SK-N-SH treated with all-trans-retinoic acid at 6 μM for 48 hours (cell line): ENCODE measurements at regions not wholly inside any gene's neighbourhood (a gene's known extent, or its start where the extent isn't known, plus 50 kb on each side); places are given as distances from the start of the nearest gene placed in this dataset.

Source experiments
- ATAC-seq: fragments of 200-7000 bp; cut with Tn5 transposase; 3 replicates; pipeline ENCODE4 v1.9.1; 2020; ENCODE audit warnings: mild to moderate bottlenecking, moderate library complexity
- BACH2 ChIP-seq: fragments of 250-450 bp; sonication (Bioruptor Pico); IDR thresholded peaks from 2 replicates; pipeline ENCODE4 v1.9.0; 2021; ENCODE audit warnings: mild to moderate bottlenecking, borderline replicate concordance
- GLIS3 ChIP-seq: fragments of 250-450 bp; sonication (Bioruptor Pico); IDR thresholded peaks from 2 replicates; pipeline ENCODE4 v1.5.0; 2020; ENCODE audit warnings: mild to moderate bottlenecking, moderate library complexity
- ISL1 ChIP-seq: fragments of 250-450 bp; sonication (Bioruptor Pico); IDR thresholded peaks from 2 replicates; pipeline ENCODE4 v2.1.2; 2022; ENCODE audit warnings: mild to moderate bottlenecking, moderate library complexity
- OSR1 ChIP-seq: fragments of 250-450 bp; sonication (Bioruptor Pico); IDR thresholded peaks from 2 replicates; pipeline ENCODE4 v1.8.0; 2022; ENCODE audit warnings: moderate library complexity, mild to moderate bottlenecking, inconsistent platforms
- PPARA ChIP-seq: fragments of 250-450 bp; sonication (Bioruptor Pico); IDR thresholded peaks from 2 replicates; pipeline ENCODE4 v1.5.0; 2020; ENCODE audit warnings: mild to moderate bottlenecking, borderline replicate concordance
- RARB ChIP-seq: fragments of 250-450 bp; sonication (Bioruptor Pico); IDR thresholded peaks from 2 replicates; pipeline ENCODE4 v1.8.0; 2021; ENCODE audit warnings: mild to moderate bottlenecking, moderate library complexity
- TCF4 ChIP-seq: fragments of 250-450 bp; sonication (Bioruptor Pico); IDR thresholded peaks from 2 replicates; pipeline ENCODE4 v1.8.0; 2021; ENCODE audit warnings: mild to moderate bottlenecking, moderate library complexity, borderline replicate concordance
- TOX ChIP-seq: fragments of 250-450 bp; sonication (Bioruptor Pico); IDR thresholded peaks from 2 replicates; pipeline ENCODE4 v1.8.0; 2021; ENCODE audit warnings: mild to moderate bottlenecking, moderate library complexity, borderline replicate concordance
- ZC3H10 ChIP-seq: fragments of 250-450 bp; sonication (Bioruptor Pico); IDR thresholded peaks from 2 replicates; pipeline ENCODE4 v1.5.1; 2021; ENCODE audit warnings: mild to moderate bottlenecking, moderate library complexity
- ZFP3 ChIP-seq: fragments of 250-450 bp; sonication (Bioruptor Pico); IDR thresholded peaks from 2 replicates; pipeline ENCODE4 v1.5.0; 2020; ENCODE audit warnings: mild to moderate bottlenecking, moderate library complexity
- ZFP30 ChIP-seq: fragments of 450-650 bp; formaldehyde crosslinking; IDR thresholded peaks from 2 replicates; pipeline ENCODE4 v1.5.0; 2022; ENCODE audit warnings: mild to moderate bottlenecking, moderate library complexity
- ZNF565 ChIP-seq: fragments of 450-650 bp; formaldehyde crosslinking; conservative IDR thresholded peaks from 2 replicates; pipeline ENCODE4 v1.5.0; 2020; ENCODE audit warnings: low read depth, mild to moderate bottlenecking, moderate library complexity
- ZNF8 ChIP-seq: fragments of 450-650 bp; formaldehyde crosslinking; IDR thresholded peaks from 2 replicates; pipeline ENCODE4 v1.5.0; 2020; ENCODE audit warnings: mild to moderate bottlenecking, moderate library complexity
- TF ChIP-seq, protein P1 (sequence below): fragments of 250-450 bp; sonication (Bioruptor Pico); IDR thresholded peaks from 2 replicates; pipeline ENCODE4 v1.5.0; 2020; ENCODE audit warnings: mild to moderate bottlenecking, moderate library complexity
- TF ChIP-seq, protein P2 (sequence below): fragments of 250-450 bp; sonication (Bioruptor Pico); IDR thresholded peaks from 2 replicates; pipeline ENCODE4 v1.5.1; 2021; ENCODE audit warnings: mild to moderate bottlenecking, moderate library complexity
- TF ChIP-seq, protein P3 (sequence below): fragments of 250-450 bp; sonication (Bioruptor Pico); IDR thresholded peaks from 2 replicates; pipeline ENCODE4 v1.8.0; 2021; ENCODE audit warnings: low read depth, mild to moderate bottlenecking, moderate library complexity, borderline replicate concordance
- TF ChIP-seq, protein P4 (sequence below): fragments of 250-450 bp; sonication (Bioruptor Pico); IDR thresholded peaks from 2 replicates; pipeline ENCODE4 v1.8.0; 2020; ENCODE audit warnings: mild to moderate bottlenecking, moderate library complexity, borderline replicate concordance
- TF ChIP-seq, protein P5 (sequence below): fragments of 250-450 bp; sonication (Bioruptor Pico); IDR thresholded peaks from 2 replicates; pipeline ENCODE4 v1.5.1; 2020; ENCODE audit warnings: low read depth, mild to moderate bottlenecking, moderate library complexity

DNA sequence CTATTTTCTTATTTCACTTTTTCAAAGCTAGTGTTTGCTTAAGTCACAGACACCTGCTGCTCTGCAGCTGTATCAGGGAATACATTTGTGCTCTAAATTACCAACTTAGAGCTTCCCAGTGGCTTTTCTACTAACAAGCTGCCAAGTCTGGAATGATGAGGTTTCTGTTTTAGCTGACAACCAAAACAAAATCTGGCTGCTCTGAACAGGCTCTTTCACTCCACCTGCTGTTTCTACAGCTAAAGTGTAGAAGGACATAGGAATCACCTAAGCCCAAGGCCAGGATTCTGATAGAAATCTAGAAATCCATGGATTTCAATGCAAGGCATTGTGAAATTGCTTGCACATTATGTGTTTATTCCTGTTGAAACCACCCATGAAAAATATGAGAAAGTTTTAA lies 201.2 kb downstream of the SUCLG1 start:
- no peak for TF ChIP-seq PPARA
- TF ChIP-seq RARB (CRISPR knock-in tag) = no peak
- no peak for TF ChIP-seq ZNF8 (CRISPR knock-in tag)
- no peak for TF ChIP-seq ZFP30 (CRISPR knock-in tag)
- no peak for TF ChIP-seq ZNF565 (CRISPR knock-in tag)
- TF ChIP-seq, protein P1, sequence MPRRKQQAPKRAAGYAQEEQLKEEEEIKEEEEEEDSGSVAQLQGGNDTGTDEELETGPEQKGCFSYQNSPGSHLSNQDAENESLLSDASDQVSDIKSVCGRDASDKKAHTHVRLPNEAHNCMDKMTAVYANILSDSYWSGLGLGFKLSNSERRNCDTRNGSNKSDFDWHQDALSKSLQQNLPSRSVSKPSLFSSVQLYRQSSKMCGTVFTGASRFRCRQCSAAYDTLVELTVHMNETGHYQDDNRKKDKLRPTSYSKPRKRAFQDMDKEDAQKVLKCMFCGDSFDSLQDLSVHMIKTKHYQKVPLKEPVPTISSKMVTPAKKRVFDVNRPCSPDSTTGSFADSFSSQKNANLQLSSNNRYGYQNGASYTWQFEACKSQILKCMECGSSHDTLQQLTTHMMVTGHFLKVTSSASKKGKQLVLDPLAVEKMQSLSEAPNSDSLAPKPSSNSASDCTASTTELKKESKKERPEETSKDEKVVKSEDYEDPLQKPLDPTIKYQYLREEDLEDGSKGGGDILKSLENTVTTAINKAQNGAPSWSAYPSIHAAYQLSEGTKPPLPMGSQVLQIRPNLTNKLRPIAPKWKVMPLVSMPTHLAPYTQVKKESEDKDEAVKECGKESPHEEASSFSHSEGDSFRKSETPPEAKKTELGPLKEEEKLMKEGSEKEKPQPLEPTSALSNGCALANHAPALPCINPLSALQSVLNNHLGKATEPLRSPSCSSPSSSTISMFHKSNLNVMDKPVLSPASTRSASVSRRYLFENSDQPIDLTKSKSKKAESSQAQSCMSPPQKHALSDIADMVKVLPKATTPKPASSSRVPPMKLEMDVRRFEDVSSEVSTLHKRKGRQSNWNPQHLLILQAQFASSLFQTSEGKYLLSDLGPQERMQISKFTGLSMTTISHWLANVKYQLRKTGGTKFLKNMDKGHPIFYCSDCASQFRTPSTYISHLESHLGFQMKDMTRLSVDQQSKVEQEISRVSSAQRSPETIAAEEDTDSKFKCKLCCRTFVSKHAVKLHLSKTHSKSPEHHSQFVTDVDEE (CRISPR knock-in tag) = no peak
- TF ChIP-seq, protein P2, sequence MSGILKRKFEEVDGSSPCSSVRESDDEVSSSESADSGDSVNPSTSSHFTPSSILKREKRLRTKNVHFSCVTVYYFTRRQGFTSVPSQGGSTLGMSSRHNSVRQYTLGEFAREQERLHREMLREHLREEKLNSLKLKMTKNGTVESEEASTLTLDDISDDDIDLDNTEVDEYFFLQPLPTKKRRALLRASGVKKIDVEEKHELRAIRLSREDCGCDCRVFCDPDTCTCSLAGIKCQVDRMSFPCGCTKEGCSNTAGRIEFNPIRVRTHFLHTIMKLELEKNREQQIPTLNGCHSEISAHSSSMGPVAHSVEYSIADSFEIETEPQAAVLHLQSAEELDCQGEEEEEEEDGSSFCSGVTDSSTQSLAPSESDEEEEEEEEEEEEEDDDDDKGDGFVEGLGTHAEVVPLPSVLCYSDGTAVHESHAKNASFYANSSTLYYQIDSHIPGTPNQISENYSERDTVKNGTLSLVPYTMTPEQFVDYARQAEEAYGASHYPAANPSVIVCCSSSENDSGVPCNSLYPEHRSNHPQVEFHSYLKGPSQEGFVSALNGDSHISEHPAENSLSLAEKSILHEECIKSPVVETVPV (CRISPR knock-in tag) = no peak
- no peak for TF ChIP-seq TCF4 (CRISPR knock-in tag)
- TF ChIP-seq, protein P3, sequence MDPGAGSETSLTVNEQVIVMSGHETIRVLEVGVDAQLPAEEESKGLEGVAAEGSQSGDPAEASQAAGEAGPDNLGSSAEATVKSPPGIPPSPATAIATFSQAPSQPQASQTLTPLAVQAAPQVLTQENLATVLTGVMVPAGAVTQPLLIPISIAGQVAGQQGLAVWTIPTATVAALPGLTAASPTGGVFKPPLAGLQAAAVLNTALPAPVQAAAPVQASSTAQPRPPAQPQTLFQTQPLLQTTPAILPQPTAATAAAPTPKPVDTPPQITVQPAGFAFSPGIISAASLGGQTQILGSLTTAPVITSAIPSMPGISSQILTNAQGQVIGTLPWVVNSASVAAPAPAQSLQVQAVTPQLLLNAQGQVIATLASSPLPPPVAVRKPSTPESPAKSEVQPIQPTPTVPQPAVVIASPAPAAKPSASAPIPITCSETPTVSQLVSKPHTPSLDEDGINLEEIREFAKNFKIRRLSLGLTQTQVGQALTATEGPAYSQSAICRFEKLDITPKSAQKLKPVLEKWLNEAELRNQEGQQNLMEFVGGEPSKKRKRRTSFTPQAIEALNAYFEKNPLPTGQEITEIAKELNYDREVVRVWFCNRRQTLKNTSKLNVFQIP (CRISPR knock-in tag) = no peak
- no peak for ATAC-seq

DNA sequence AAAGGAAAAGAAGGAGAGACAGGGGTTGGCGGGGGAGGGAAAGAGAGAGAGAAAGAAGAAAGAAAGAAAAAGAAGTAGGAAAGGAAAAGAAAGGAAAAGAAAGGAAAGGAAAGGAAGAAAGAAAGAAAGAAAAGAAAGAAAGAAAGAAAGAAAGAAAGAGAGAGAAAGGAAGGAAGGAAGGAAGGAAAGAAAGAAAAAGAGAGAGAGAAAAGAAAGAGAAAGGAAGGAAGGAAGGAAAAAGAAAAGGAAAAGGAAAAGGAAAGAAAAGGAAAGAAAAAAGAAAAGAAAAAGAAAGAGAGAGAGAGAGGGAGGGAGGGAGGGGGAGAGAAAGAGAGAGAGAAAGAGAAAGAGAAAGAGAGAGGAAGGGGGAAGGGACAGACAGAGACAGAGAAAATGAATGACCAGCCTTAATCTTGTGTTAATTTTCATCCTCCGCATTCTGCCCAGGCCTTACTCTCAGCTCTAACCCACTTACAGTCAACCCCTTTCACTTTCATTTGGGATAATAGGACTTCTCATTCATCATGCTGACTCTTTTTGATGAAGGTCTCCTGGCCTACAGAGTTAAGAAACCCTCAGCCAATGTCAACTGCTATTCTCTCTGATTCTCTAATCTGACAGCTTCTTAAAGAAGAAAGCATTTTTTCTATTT lies 207.3 kb downstream of the SUCLG1 start:
- no peak for ATAC-seq
- TF ChIP-seq OSR1 (CRISPR knock-in tag) (no peak), GLIS3 (no peak), RARB (CRISPR knock-in tag) (no peak), ZFP3 (CRISPR knock-in tag) (no peak), TOX (CRISPR knock-in tag) (no peak), BACH2 (no peak), TCF4 (CRISPR knock-in tag) (no peak), ZC3H10 (no peak), ZFP30 (CRISPR knock-in tag) (no peak), ISL1 (CRISPR knock-in tag) (no peak)
- TF ChIP-seq, protein P4, sequence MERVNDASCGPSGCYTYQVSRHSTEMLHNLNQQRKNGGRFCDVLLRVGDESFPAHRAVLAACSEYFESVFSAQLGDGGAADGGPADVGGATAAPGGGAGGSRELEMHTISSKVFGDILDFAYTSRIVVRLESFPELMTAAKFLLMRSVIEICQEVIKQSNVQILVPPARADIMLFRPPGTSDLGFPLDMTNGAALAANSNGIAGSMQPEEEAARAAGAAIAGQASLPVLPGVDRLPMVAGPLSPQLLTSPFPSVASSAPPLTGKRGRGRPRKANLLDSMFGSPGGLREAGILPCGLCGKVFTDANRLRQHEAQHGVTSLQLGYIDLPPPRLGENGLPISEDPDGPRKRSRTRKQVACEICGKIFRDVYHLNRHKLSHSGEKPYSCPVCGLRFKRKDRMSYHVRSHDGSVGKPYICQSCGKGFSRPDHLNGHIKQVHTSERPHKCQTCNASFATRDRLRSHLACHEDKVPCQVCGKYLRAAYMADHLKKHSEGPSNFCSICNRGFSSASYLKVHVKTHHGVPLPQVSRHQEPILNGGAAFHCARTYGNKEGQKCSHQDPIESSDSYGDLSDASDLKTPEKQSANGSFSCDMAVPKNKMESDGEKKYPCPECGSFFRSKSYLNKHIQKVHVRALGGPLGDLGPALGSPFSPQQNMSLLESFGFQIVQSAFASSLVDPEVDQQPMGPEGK (CRISPR knock-in tag) = no peak
- TF ChIP-seq, protein P2 (CRISPR knock-in tag) = no peak
- TF ChIP-seq, protein P5, sequence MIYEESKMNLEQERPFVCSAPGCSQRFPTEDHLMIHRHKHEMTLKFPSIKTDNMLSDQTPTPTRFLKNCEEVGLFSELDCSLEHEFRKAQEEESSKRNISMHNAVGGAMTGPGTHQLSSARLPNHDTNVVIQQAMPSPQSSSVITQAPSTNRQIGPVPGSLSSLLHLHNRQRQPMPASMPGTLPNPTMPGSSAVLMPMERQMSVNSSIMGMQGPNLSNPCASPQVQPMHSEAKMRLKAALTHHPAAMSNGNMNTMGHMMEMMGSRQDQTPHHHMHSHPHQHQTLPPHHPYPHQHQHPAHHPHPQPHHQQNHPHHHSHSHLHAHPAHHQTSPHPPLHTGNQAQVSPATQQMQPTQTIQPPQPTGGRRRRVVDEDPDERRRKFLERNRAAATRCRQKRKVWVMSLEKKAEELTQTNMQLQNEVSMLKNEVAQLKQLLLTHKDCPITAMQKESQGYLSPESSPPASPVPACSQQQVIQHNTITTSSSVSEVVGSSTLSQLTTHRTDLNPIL (CRISPR knock-in tag) = no peak
- TF ChIP-seq, protein P3 (CRISPR knock-in tag) = no peak
